ENCODE measurements at regions not wholly inside any gene's neighbourhood (a gene's known extent, or its start where the extent isn't known, plus 50 kb on each side); places are given as distances from the start of the nearest gene placed in this dataset.

- Histone ChIP-seq H4K20me1 (ENCODE audit: insufficient read depth, poor library complexity, severe bottlenecking) (no peaks in the 10 kb centered on the region), H3K36me3 (replicated peaks; ENCODE audit: insufficient read depth, low read depth) (no peaks in the 10 kb centered on the region), H3K4me1 (ENCODE audit: insufficient read depth) (peaks cover 3% of the 10 kb centered on the region), H3K27ac (peak overlapping the region; percentile 1), H3K9me3 (ENCODE audit: low read depth) (no peaks in the 10 kb centered on the region), H2AFZ (no peak overlapping the region), H3K4me3 (no peak overlapping the region), H3K9me2 (replicated peaks; ENCODE audit: insufficient read depth) (no peaks in the 10 kb centered on the region), H3K27me3 (no peaks in the 10 kb centered on the region), H3K79me2 (no peaks in the 10 kb centered on the region), H3K4me2 (no peak overlapping the region)
- peak; percentile 45 for DNase-seq (ENCODE audit: low spot score)
- WGBS (ENCODE audit: low lambda C conversion rate, missing lambda C conversion rate): 48% methylated on average over 2 of the region's 2 CpGs
- no peak for TF ChIP-seq EZH2 (IDR thresholded peaks at IDR 0.05; ENCODE audit: borderline replicate concordance)
- TF ChIP-seq, protein P1, sequence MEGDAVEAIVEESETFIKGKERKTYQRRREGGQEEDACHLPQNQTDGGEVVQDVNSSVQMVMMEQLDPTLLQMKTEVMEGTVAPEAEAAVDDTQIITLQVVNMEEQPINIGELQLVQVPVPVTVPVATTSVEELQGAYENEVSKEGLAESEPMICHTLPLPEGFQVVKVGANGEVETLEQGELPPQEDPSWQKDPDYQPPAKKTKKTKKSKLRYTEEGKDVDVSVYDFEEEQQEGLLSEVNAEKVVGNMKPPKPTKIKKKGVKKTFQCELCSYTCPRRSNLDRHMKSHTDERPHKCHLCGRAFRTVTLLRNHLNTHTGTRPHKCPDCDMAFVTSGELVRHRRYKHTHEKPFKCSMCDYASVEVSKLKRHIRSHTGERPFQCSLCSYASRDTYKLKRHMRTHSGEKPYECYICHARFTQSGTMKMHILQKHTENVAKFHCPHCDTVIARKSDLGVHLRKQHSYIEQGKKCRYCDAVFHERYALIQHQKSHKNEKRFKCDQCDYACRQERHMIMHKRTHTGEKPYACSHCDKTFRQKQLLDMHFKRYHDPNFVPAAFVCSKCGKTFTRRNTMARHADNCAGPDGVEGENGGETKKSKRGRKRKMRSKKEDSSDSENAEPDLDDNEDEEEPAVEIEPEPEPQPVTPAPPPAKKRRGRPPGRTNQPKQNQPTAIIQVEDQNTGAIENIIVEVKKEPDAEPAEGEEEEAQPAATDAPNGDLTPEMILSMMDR (IDR thresholded peaks at IDR 0.05; ENCODE audit: poor library complexity): no peak
- no peak for TF ChIP-seq EZH2phosphoT487 (IDR thresholded peaks at IDR 0.05; ENCODE audit: low read depth, severe bottlenecking, unreplicated experiment)
Measured at GRCh38 chr14:86799244-86799647, 1193.7 kb downstream of the GALC start.

GRCh38 chr14:86798330-86798729 lies 1194.7 kb downstream of the GALC start:
- H3K9me2 ChIP-seq (replicated peaks; ENCODE audit: insufficient read depth): no peaks in the 10 kb centered on the region
- TF ChIP-seq EZH2 (IDR thresholded peaks at IDR 0.05; ENCODE audit: borderline replicate concordance): no peak
- no peak for TF ChIP-seq EZH2phosphoT487 (IDR thresholded peaks at IDR 0.05; ENCODE audit: low read depth, severe bottlenecking, unreplicated experiment)
- TF ChIP-seq, protein P1 (IDR thresholded peaks at IDR 0.05; ENCODE audit: poor library complexity): no peak
- peaks cover 3% of the 10 kb centered on the region for H3K4me1 ChIP-seq (ENCODE audit: insufficient read depth)
- no peaks in the 10 kb centered on the region for H3K36me3 ChIP-seq (replicated peaks; ENCODE audit: insufficient read depth, low read depth)
- no peak for DNase-seq (ENCODE audit: low spot score)
- H3K79me2 ChIP-seq: no peaks in the 10 kb centered on the region
- no peaks in the 10 kb centered on the region for H4K20me1 ChIP-seq (ENCODE audit: insufficient read depth, poor library complexity, severe bottlenecking)
- peak overlapping the region; percentile 9 for H3K27ac ChIP-seq
- H3K4me3 ChIP-seq: no peak overlapping the region
- no peak overlapping the region for H3K4me2 ChIP-seq
- H3K27me3 ChIP-seq: no peaks in the 10 kb centered on the region
- H3K9me3 ChIP-seq (ENCODE audit: low read depth): no peaks in the 10 kb centered on the region
- H2AFZ ChIP-seq: no peak overlapping the region

GRCh38 chr14:86797075-86797351 lies 1196.0 kb downstream of the GALC start:
- H3K36me3 ChIP-seq (replicated peaks; ENCODE audit: insufficient read depth, low read depth): no peaks in the 10 kb centered on the region
- WGBS (ENCODE audit: low lambda C conversion rate, missing lambda C conversion rate): 69% methylated on average over 2 of the region's 2 CpGs
- H3K79me2 ChIP-seq: no peaks in the 10 kb centered on the region
- H3K4me2 ChIP-seq: no peak overlapping the region
- H3K4me1 ChIP-seq (ENCODE audit: insufficient read depth): peaks cover 3% of the 10 kb centered on the region
- H4K20me1 ChIP-seq (ENCODE audit: insufficient read depth, poor library complexity, severe bottlenecking): no peaks in the 10 kb centered on the region
- H2AFZ ChIP-seq: no peak overlapping the region
- DNase-seq (ENCODE audit: low spot score): no peak
- peak overlapping the region; percentile 13 for H3K27ac ChIP-seq
- no peaks in the 10 kb centered on the region for H3K9me3 ChIP-seq (ENCODE audit: low read depth)
- H3K9me2 ChIP-seq (replicated peaks; ENCODE audit: insufficient read depth): no peaks in the 10 kb centered on the region
- no peak for TF ChIP-seq EZH2 (IDR thresholded peaks at IDR 0.05; ENCODE audit: borderline replicate concordance)
- TF ChIP-seq EZH2phosphoT487 (IDR thresholded peaks at IDR 0.05; ENCODE audit: low read depth, severe bottlenecking, unreplicated experiment): no peak
- TF ChIP-seq, protein P1 (IDR thresholded peaks at IDR 0.05; ENCODE audit: poor library complexity): no peak
- no peaks in the 10 kb centered on the region for H3K27me3 ChIP-seq
- no peak overlapping the region for H3K4me3 ChIP-seq

All from hepatocyte (in vitro differentiated cells).